SU-DHL-6 (cell line): ENCODE measurements at regions not wholly inside any gene's neighbourhood (a gene's known extent, or its start where the extent isn't known, plus 50 kb on each side); places are given as distances from the start of the nearest gene placed in this dataset.

ENCODE experiments used
- EZH2phosphoT487 ChIP-seq: fragments of 200-600 bp; sonication (generic), shearing (Covaris generic); conservative IDR thresholded peaks from 2 replicates; pipeline ENCODE4 v1.6.1; 2018; ENCODE audit warnings: mild to moderate bottlenecking, antibody characterized with exemption, low read length, moderate library complexity, mixed read lengths
- TF ChIP-seq, protein P1 (sequence below): fragments of 200-600 bp; sonication (generic); IDR thresholded peaks from one replicate; pipeline ENCODE4 v1.5.1; 2017; ENCODE audit warnings: antibody characterized with exemption, mild to moderate bottlenecking, low read length, moderate library complexity; ENCODE audit not compliant: insufficient read depth, poor library complexity, severe bottlenecking

GRCh38 chr2:142813830-142814829, 63.3 kb upstream of the KYNU start:
- TF ChIP-seq, protein P1, sequence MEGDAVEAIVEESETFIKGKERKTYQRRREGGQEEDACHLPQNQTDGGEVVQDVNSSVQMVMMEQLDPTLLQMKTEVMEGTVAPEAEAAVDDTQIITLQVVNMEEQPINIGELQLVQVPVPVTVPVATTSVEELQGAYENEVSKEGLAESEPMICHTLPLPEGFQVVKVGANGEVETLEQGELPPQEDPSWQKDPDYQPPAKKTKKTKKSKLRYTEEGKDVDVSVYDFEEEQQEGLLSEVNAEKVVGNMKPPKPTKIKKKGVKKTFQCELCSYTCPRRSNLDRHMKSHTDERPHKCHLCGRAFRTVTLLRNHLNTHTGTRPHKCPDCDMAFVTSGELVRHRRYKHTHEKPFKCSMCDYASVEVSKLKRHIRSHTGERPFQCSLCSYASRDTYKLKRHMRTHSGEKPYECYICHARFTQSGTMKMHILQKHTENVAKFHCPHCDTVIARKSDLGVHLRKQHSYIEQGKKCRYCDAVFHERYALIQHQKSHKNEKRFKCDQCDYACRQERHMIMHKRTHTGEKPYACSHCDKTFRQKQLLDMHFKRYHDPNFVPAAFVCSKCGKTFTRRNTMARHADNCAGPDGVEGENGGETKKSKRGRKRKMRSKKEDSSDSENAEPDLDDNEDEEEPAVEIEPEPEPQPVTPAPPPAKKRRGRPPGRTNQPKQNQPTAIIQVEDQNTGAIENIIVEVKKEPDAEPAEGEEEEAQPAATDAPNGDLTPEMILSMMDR, result no peak
- no peak for TF ChIP-seq EZH2phosphoT487
